ENCODE measurements at regions not wholly inside any gene's neighbourhood (a gene's known extent, or its start where the extent isn't known, plus 50 kb on each side); places are given as distances from the start of the nearest gene placed in this dataset.

- TF ChIP-seq CTCF (IDR thresholded peaks at IDR 0.05) (no peak), CHD2 (IDR thresholded peaks at IDR 0.05; ENCODE audit: low read length, partially characterized antibody) (no peak), RFX5 (IDR thresholded peaks at IDR 0.05; ENCODE audit: low read length) (no peak), EP300 (IDR thresholded peaks at IDR 0.05; ENCODE audit: borderline replicate concordance in 1 of 2, low read depth in 1 of 2, low read length in 1 of 2) (no peak), POLR2AphosphoS5 (IDR thresholded peaks at IDR 0.05; ENCODE audit: low read depth, low read length) (no peak), JUND (IDR thresholded peaks at IDR 0.05) (no peak), RAD21 (IDR thresholded peaks at IDR 0.05; ENCODE audit: low read length) (no peak), REST (IDR thresholded peaks at IDR 0.05; ENCODE audit: low read depth, low read length) (no peak)
Measured at GRCh38 chr4:58166490-58166889, 1056.3 kb upstream of the IGFBP7 start.

Measured in SK-N-SH (cell line).